ENCODE measurements at regions not wholly inside any gene's neighbourhood (a gene's known extent, or its start where the extent isn't known, plus 50 kb on each side); places are given as distances from the start of the nearest gene placed in this dataset.

DNA sequence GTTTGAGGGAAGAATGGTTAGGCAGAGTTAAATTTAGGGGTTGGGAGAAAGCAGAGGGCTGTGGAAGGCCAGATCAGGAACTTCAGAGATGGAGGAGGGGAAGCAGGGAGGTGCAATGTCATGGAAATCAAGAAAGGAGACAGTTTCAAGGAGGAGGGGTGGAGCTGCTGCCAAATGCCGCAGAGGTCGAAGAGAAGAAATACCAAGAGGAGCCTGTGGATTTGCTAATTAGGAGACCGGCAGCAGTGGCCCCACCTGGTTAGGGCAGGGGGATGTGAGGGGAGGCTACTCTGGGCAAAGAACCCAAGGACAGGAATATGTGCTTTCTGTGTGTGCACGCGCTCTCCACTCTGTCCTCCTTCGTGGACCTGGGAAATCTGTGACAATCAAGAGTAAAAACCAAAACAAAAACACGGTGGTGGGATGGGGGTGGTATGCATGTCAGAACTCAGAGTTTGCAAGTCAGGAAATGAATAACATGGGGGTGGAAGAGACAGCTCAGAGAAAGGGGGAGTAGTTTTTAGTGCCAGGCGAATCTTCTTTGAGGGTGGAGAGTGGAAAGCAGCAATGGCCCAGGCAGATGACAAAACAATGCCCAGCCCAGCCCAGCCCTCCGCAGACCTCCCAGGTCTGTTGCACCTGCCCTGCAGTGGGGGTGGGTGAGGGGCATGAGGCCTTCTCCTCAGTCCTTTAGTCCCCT lies 102.9 kb upstream of the PAX2 start:
- POLR2A ChIA-PET, result no interaction called here
- 17% methylated on average over 9 of the region's 9 CpGs for WGBS (ENCODE audit: insufficient coverage)
- no peak overlapping the region for H3K27ac Mint-ChIP-seq

DNA sequence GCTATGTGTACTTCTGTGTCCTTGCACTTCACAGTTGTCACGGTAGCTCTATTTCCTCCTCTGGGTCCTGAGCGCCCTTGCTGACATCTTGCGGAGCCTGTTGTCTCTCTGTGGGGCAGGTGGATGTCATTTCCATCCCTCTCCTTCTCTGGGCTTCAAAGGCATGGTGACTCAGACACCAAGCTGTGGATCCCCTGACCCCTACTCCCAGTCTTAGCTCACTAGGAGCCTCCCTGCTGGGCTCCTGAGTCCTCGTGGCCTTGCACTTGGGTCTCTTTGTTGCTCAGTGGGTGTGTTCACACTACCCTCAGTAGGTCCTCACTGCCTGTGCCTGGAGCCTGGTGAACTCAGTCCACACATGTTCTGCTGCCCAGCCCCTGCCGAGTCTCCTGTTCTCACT lies 100.3 kb upstream of the PAX2 start:
- Histone ChIP-seq H3K36me3 (replicated peaks in 1 of 2; ENCODE audit: control extremely low read depth in 1 of 2, control insufficient read depth in 1 of 2, extremely low read depth in 1 of 2, insufficient read depth in 2 of 2, low read length in 1 of 2) (no peaks in the 10 kb centered on the region), H4K20me1 (ENCODE audit: control insufficient read depth, insufficient read depth, low read length, poor library complexity, severe bottlenecking) (no peaks in the 10 kb centered on the region), H3K9ac (ENCODE audit: low read length) (no peak overlapping the region), H3K9me3 (ENCODE audit: control extremely low read depth in 1 of 3, control insufficient read depth in 2 of 3, insufficient read depth in 1 of 3, low read length in 2 of 3) (peaks cover 0 to 5% (median 0%) of the 10 kb centered on the region in 3 donors), H3K4me1 (ENCODE audit: control insufficient read depth in 2 of 2, insufficient read depth in 2 of 2, low read length in 2 of 2) (no peaks in the 10 kb centered on the region), H3K27ac (ENCODE audit: low read length in 2 of 2) (no peak overlapping the region), H3K4me3 (ENCODE audit: control extremely low read depth in 1 of 5, extremely low read depth in 1 of 5, insufficient read depth in 1 of 5, low read depth in 2 of 5, low read length in 4 of 5) (no peak overlapping the region), H2AFZ (ENCODE audit: insufficient read depth, low read depth, low read length, poor library complexity, severe bottlenecking) (no peak overlapping the region), H3K79me2 (ENCODE audit: control insufficient read depth, insufficient read depth, low read length) (no peaks in the 10 kb centered on the region), H3K27me3 (replicated peaks in 1 of 4; ENCODE audit: control extremely low read depth in 1 of 4, control insufficient read depth in 3 of 4, insufficient read depth in 4 of 4, low read length in 3 of 4) (peaks cover 0 to 46% (median 10%) of the 10 kb centered on the region in 4 experiments), H3K4me2 (replicated peaks; ENCODE audit: low read depth, low read length, poor library complexity, severe bottlenecking) (no peak overlapping the region)
- Mint-ChIP-seq H3K27ac (no peak overlapping the region), H3K9me3 (ENCODE audit: insufficient read depth) (no peaks in the 10 kb centered on the region), H3K27me3 (peaks cover 64% of the 10 kb centered on the region), H3K4me1 (peaks cover 1% of the 10 kb centered on the region), H3K4me3 (no peak overlapping the region)
- no peak for ATAC-seq (ENCODE audit: low read depth)
- intact Hi-C loops (cut with micrococcal nuclease), result no loop called here
- no peak for TF ChIP-seq EZH2 (IDR thresholded peaks at IDR 0.05; ENCODE audit: borderline replicate concordance, insufficient read depth, low read depth, low read length, poor library complexity, severe bottlenecking)
- TF ChIP-seq, protein P1, sequence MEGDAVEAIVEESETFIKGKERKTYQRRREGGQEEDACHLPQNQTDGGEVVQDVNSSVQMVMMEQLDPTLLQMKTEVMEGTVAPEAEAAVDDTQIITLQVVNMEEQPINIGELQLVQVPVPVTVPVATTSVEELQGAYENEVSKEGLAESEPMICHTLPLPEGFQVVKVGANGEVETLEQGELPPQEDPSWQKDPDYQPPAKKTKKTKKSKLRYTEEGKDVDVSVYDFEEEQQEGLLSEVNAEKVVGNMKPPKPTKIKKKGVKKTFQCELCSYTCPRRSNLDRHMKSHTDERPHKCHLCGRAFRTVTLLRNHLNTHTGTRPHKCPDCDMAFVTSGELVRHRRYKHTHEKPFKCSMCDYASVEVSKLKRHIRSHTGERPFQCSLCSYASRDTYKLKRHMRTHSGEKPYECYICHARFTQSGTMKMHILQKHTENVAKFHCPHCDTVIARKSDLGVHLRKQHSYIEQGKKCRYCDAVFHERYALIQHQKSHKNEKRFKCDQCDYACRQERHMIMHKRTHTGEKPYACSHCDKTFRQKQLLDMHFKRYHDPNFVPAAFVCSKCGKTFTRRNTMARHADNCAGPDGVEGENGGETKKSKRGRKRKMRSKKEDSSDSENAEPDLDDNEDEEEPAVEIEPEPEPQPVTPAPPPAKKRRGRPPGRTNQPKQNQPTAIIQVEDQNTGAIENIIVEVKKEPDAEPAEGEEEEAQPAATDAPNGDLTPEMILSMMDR (IDR thresholded peaks at IDR 0.05), result no peak
- ChIA-PET CTCF (no interaction called here), POLR2A (no interaction called here)
- WGBS (ENCODE audit: insufficient coverage), result 53% methylated on average over 5 of the region's 5 CpGs
- DNase-seq, result no peak

More for the DNA sequence above, 102.9 kb upstream of the PAX2 start:
- no peaks in the 10 kb centered on the region for H3K79me2 ChIP-seq (ENCODE audit: control insufficient read depth, insufficient read depth, low read length)
- no peak overlapping the region for H3K4me2 ChIP-seq (replicated peaks; ENCODE audit: low read depth, low read length, poor library complexity, severe bottlenecking)
- no peak for DNase-seq
- ATAC-seq (ENCODE audit: low read depth), result no peak
- H3K4me1 ChIP-seq (ENCODE audit: control insufficient read depth in 2 of 2, insufficient read depth in 2 of 2, low read length in 2 of 2), result no peaks in the 10 kb centered on the region
- CTCF ChIA-PET, result no interaction called here
- H3K36me3 ChIP-seq (replicated peaks in 1 of 2; ENCODE audit: control extremely low read depth in 1 of 2, control insufficient read depth in 1 of 2, extremely low read depth in 1 of 2, insufficient read depth in 2 of 2, low read length in 1 of 2), result no peaks in the 10 kb centered on the region
- H3K9me3 ChIP-seq (ENCODE audit: control extremely low read depth in 1 of 3, control insufficient read depth in 2 of 3, insufficient read depth in 1 of 3, low read length in 2 of 3), result peaks cover 0 to 5% (median 0%) of the 10 kb centered on the region in 3 donors
- H3K4me1 Mint-ChIP-seq, result peaks cover 1% of the 10 kb centered on the region
- no peak overlapping the region for H3K27ac ChIP-seq (ENCODE audit: low read length in 2 of 2)
- no peaks in the 10 kb centered on the region for H4K20me1 ChIP-seq (ENCODE audit: control insufficient read depth, insufficient read depth, low read length, poor library complexity, severe bottlenecking)
- H3K4me3 ChIP-seq (ENCODE audit: control extremely low read depth in 1 of 5, extremely low read depth in 1 of 5, insufficient read depth in 1 of 5, low read depth in 2 of 5, low read length in 4 of 5), result no peak overlapping the region
- H3K27me3 ChIP-seq (replicated peaks in 1 of 4; ENCODE audit: control extremely low read depth in 1 of 4, control insufficient read depth in 3 of 4, insufficient read depth in 4 of 4, low read length in 3 of 4), result peaks cover 0 to 57% (median 8%) of the 10 kb centered on the region in 4 experiments
- TF ChIP-seq, protein P1 (IDR thresholded peaks at IDR 0.05), result no peak
- TF ChIP-seq EZH2 (IDR thresholded peaks at IDR 0.05; ENCODE audit: borderline replicate concordance, insufficient read depth, low read depth, low read length, poor library complexity, severe bottlenecking), result no peak
- H2AFZ ChIP-seq (ENCODE audit: insufficient read depth, low read depth, low read length, poor library complexity, severe bottlenecking), result no peak overlapping the region
- H3K4me3 Mint-ChIP-seq, result no peak overlapping the region
- peaks cover 65% of the 10 kb centered on the region for H3K27me3 Mint-ChIP-seq
- intact Hi-C loops (cut with micrococcal nuclease), result no loop called here
- H3K9me3 Mint-ChIP-seq (ENCODE audit: insufficient read depth), result no peaks in the 10 kb centered on the region
- no peak overlapping the region for H3K9ac ChIP-seq (ENCODE audit: low read length)
